H9 (cell line): ENCODE measurements at regions not wholly inside any gene's neighbourhood (a gene's known extent, or its start where the extent isn't known, plus 50 kb on each side); places are given as distances from the start of the nearest gene placed in this dataset.

ENCODE experiments used
- DNase-seq: peaks from one replicate; pipeline ENCODE4 v3.0.0-alpha.2; 2017
- H2AFZ ChIP-seq: one replicate; pipeline ENCODE4 v1.6.1; 2013; ENCODE audit warnings: mild to moderate bottlenecking, low read length, control low read depth, moderate library complexity
- H2AK5ac ChIP-seq: 2 replicates; pipeline ENCODE4 v1.6.1; 2013; ENCODE audit warnings: low read length, control low read depth, mixed read lengths; ENCODE audit not compliant: insufficient read length
- H2BK120ac ChIP-seq: one replicate; pipeline ENCODE4 v1.6.1; 2013; ENCODE audit warnings: low read depth, mild to moderate bottlenecking, low read length, control low read depth, inconsistent platforms; ENCODE audit not compliant: poor library complexity, severe bottlenecking
- H2BK12ac ChIP-seq: 2 replicates; pipeline ENCODE4 v1.6.1; 2013; ENCODE audit warnings: low read length, control low read depth, mixed read lengths, low read depth; ENCODE audit not compliant: insufficient read length
- H2BK15ac ChIP-seq: 2 replicates; pipeline ENCODE4 v1.6.1; 2013; ENCODE audit warnings: low read depth, low read length, control low read depth
- H2BK20ac ChIP-seq: one replicate; pipeline ENCODE4 v1.6.1; 2013; ENCODE audit warnings: low read depth, mild to moderate bottlenecking, low read length, control low read depth, inconsistent platforms; ENCODE audit not compliant: poor library complexity, severe bottlenecking
- H2BK5ac ChIP-seq: 2 replicates; pipeline ENCODE4 v1.6.1; 2013; ENCODE audit warnings: low read length, control low read depth, mixed read lengths; ENCODE audit not compliant: insufficient read length
- H3K14ac ChIP-seq: 2 replicates; pipeline ENCODE4 v1.6.1; 2013; ENCODE audit warnings: low read length, control low read depth; ENCODE audit not compliant: insufficient read depth
- H3K18ac ChIP-seq: 2 replicates; pipeline ENCODE4 v1.6.1; 2013; ENCODE audit warnings: low read depth, mild to moderate bottlenecking, mixed read lengths, low read length, control low read depth; ENCODE audit not compliant: insufficient read length
- H3K23ac ChIP-seq: 2 replicates; pipeline ENCODE4 v1.6.1; 2013; ENCODE audit warnings: low read length, control low read depth, mixed read lengths, low read depth; ENCODE audit not compliant: insufficient read length
- H3K23me2 ChIP-seq: 2 replicates; pipeline ENCODE4 v1.6.1; 2013; ENCODE audit warnings: low read depth, mild to moderate bottlenecking, mixed read lengths, low read length, control low read depth; ENCODE audit not compliant: insufficient read length, poor library complexity, severe bottlenecking
- H3K27ac ChIP-seq: 2 replicates; pipeline ENCODE4 v1.5.1; 2013; ENCODE audit warnings: low read length, control low read depth, mixed read lengths, low read depth; ENCODE audit not compliant: insufficient read length
- H3K27me3 ChIP-seq: 2 replicates; pipeline ENCODE4 v1.6.1; 2013; ENCODE audit warnings: low read length, control low read depth, inconsistent platforms; ENCODE audit not compliant: insufficient read depth
- H3K4ac ChIP-seq: 2 replicates; pipeline ENCODE4 v1.6.1; 2013; ENCODE audit warnings: low read depth, mild to moderate bottlenecking, control low read depth, inconsistent platforms, low read length, moderate library complexity
- H3K4me1 ChIP-seq: 2 replicates; pipeline ENCODE4 v1.6.1; 2013; ENCODE audit warnings: low read length, control low read depth, inconsistent platforms; ENCODE audit not compliant: insufficient read depth
- H3K4me2 ChIP-seq: 2 replicates; pipeline ENCODE4 v1.6.1; 2013; ENCODE audit warnings: low read length, control low read depth, mixed read lengths; ENCODE audit not compliant: insufficient read length, insufficient read depth
- H3K56ac ChIP-seq: 2 replicates; pipeline ENCODE4 v1.6.1; 2013; ENCODE audit warnings: low read depth, mild to moderate bottlenecking, mixed read lengths, low read length, control low read depth; ENCODE audit not compliant: insufficient read length
- H3K79me1 ChIP-seq: 2 replicates; pipeline ENCODE4 v1.6.1; 2013; ENCODE audit warnings: low read depth, mild to moderate bottlenecking, moderate library complexity, low read length, control low read depth, inconsistent platforms; ENCODE audit not compliant: insufficient read depth, poor library complexity, severe bottlenecking
- H3K79me2 ChIP-seq: 2 replicates; pipeline ENCODE4 v1.6.1; 2013; ENCODE audit warnings: low read length, control low read depth, inconsistent platforms; ENCODE audit not compliant: insufficient read depth
- H3K9ac ChIP-seq: 2 replicates; pipeline ENCODE4 v1.6.1; 2013; ENCODE audit warnings: low read length, control low read depth, mixed read lengths; ENCODE audit not compliant: insufficient read length; ENCODE audit errors: extremely low read depth
- H3K9me3 ChIP-seq: one replicate; pipeline ENCODE4 v1.6.1; 2013; ENCODE audit warnings: low read depth, low read length, inconsistent platforms; ENCODE audit not compliant: control insufficient read depth
- H3T11ph ChIP-seq: one replicate; pipeline ENCODE4 v1.6.1; 2013; ENCODE audit warnings: mild to moderate bottlenecking, low read length, control low read depth, inconsistent platforms
- H4K20me1 ChIP-seq: one replicate; pipeline ENCODE4 v1.6.1; 2013; ENCODE audit not compliant: control insufficient read depth, insufficient read length, insufficient read depth
- H4K5ac ChIP-seq: 2 replicates; pipeline ENCODE4 v1.6.1; 2013; ENCODE audit warnings: low read depth, mild to moderate bottlenecking, mixed read lengths, low read length, control low read depth; ENCODE audit not compliant: insufficient read length
- H4K8ac ChIP-seq: replicated peaks from 2 replicates; pipeline ENCODE4 v1.6.1; 2013; ENCODE audit warnings: low read length, control low read depth, mixed read lengths, low read depth; ENCODE audit not compliant: insufficient read length
- H4K91ac ChIP-seq: 2 replicates; pipeline ENCODE4 v1.6.1; 2013; ENCODE audit warnings: low read depth, mild to moderate bottlenecking, moderate library complexity, mixed read lengths, low read length, control low read depth; ENCODE audit not compliant: insufficient read length
- H3K27ac Mint-ChIP-seq, 3 experiments: 2 replicates in 2 of 3; 3 replicates in 1 of 3; pipeline ENCODE4 v1.8.0; 2020 to 2021; ENCODE audit warnings: mixed read lengths in 3 of 3, mild to moderate bottlenecking in 1 of 3, moderate library complexity in 1 of 3
- H3K27me3 Mint-ChIP-seq: 2 replicates; pipeline ENCODE4 v1.8.0; 2021; ENCODE audit warnings: low read depth, mild to moderate bottlenecking, moderate library complexity, mixed read lengths
- H3K36me3 Mint-ChIP-seq, 3 experiments: 2 replicates in 2 of 3; 3 replicates in 1 of 3; pipeline ENCODE4 v1.8.0; 2020 to 2021; ENCODE audit warnings: low read depth in 3 of 3, mixed read lengths in 3 of 3; ENCODE audit not compliant: insufficient read depth in 1 of 3
- H3K4me1 Mint-ChIP-seq, 2 experiments: 2 replicates each; pipeline ENCODE4 v1.8.0; 2020; ENCODE audit warnings: mixed read lengths in 2 of 2
- H3K4me3 Mint-ChIP-seq, 2 experiments: 2 replicates in 1 of 2; 3 replicates in 1 of 2; pipeline ENCODE4 v1.8.0; 2020 to 2021; ENCODE audit warnings: mild to moderate bottlenecking in 2 of 2, mixed read lengths in 2 of 2, moderate library complexity in 1 of 2
- H3K9me3 Mint-ChIP-seq, 2 experiments: 2 replicates in 1 of 2; 3 replicates in 1 of 2; pipeline ENCODE4 v1.8.0; 2020; ENCODE audit warnings: mild to moderate bottlenecking in 2 of 2, mixed read lengths in 2 of 2, moderate library complexity in 1 of 2
- CTCF ChIP-seq: fragments of 200-600 bp; sonication (generic); conservative IDR thresholded peaks from 3 replicates; pipeline ENCODE4 v1.8.0; 2021; ENCODE audit warnings: antibody characterized with exemption, mild to moderate bottlenecking
- WGBS: extraction: QIAGEN DNeasy Blood & Tissue Kit; methylation state at CpG from one replicate; pipeline ENCODE4 v1.1.7; 2013; ENCODE audit warnings: missing lambda C conversion rate, low lambda C conversion rate, mixed read lengths; ENCODE audit not compliant: insufficient read length; ENCODE audit errors: extremely low coverage; 5-methylcytosine and 5-hydroxymethylcytosine counted together

DNA sequence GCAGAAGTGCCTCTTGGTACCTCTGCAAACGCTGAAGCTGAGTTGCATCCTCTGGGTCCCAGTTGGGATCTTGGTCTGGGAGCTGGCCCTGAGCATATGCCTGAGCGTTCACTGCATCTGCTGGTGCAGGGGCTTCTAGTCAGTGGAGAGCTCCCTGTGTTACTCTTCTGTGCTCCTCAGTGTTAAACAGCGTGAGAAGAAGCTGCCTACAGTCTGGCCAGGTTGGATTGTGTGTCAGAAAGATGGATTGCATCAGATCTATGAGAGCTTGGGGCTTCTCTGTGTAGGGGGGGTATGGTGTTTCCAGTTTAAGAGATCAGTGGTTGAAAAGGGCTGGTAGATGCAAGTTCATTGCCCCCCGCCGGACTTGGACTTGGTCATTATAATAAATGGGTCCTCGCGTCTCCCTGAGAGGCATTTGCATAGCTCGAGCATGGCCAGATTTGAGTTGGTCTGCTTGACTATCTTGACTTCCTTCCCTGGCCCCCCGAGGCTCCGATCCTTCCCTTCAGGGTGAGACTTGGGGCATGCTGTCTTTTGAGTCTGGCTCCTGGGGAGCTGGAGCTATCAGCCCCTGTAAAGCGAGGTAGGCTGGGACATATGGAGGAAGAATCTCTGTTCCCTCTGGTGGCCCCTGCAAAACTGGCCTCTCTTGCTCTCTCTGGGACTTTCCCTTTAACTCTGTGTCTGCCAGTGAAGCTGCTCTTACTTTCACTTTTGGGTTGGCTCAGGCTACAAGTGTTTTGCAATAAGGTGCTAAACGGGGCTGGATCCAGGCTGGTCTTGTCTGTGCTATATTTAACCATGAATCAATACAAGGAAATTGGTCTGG is 52.9 kb downstream of the OR10H4 start:
- no peak overlapping the region for H2AFZ ChIP-seq
- H4K91ac ChIP-seq, result no peak overlapping the region
- whole genome bisulfite sequencing, result no CpG with 5 or more reads among the region's 12 CpGs
- no peak overlapping the region for H2BK5ac ChIP-seq
- peaks cover 4 to 23% (median 8%) of the 10 kb centered on the region in 3 experiments; a peak in 5 of 7 replicates for H3K36me3 Mint-ChIP-seq
- no peak for DNase-seq
- peaks cover 87% of the 10 kb centered on the region for H3K9me3 ChIP-seq
- no peaks in the 10 kb centered on the region for H3K27me3 ChIP-seq
- no peak overlapping the region for H3K4me3 Mint-ChIP-seq
- no peak overlapping the region for H2BK12ac ChIP-seq
- H3K18ac ChIP-seq, result no peak overlapping the region
- H3K14ac ChIP-seq, result no peak overlapping the region
- H3K4me1 ChIP-seq, result no peaks in the 10 kb centered on the region
- no peak overlapping the region for H2BK15ac ChIP-seq
- H3K9ac ChIP-seq, result no peak overlapping the region
- no peak overlapping the region for H2BK120ac ChIP-seq
- H3K27ac Mint-ChIP-seq, result no peak overlapping the region
- no peaks in the 10 kb centered on the region for H3K4me1 Mint-ChIP-seq
- H3K27ac ChIP-seq, result no peak overlapping the region
- H3K23me2 ChIP-seq, result no peaks in the 10 kb centered on the region
- no peak overlapping the region for H2AK5ac ChIP-seq
- no peaks in the 10 kb centered on the region; the same call in none of the 2 replicates for H3K27me3 Mint-ChIP-seq
- H2BK20ac ChIP-seq, result no peak overlapping the region
- no peak overlapping the region for H4K5ac ChIP-seq
- no peak overlapping the region for H4K8ac ChIP-seq
- TF ChIP-seq CTCF, result no peak
- H4K20me1 ChIP-seq, result no peaks in the 10 kb centered on the region
- H3T11ph ChIP-seq, result no peak overlapping the region
- H3K56ac ChIP-seq, result no peak overlapping the region
- H3K4ac ChIP-seq, result no peak overlapping the region
- no peak overlapping the region for H3K4me2 ChIP-seq
- no peaks in the 10 kb centered on the region for H3K79me1 ChIP-seq
- H3K23ac ChIP-seq, result no peak overlapping the region
- no peaks in the 10 kb centered on the region for H3K79me2 ChIP-seq
- H3K9me3 Mint-ChIP-seq, result peaks cover 87 to 98% of the 10 kb centered on the region in 2 experiments
